Spleen (tissue), 7 donors: ENCODE measurements at regions not wholly inside any gene's neighbourhood (a gene's known extent, or its start where the extent isn't known, plus 50 kb on each side); places are given as distances from the start of the nearest gene placed in this dataset.

ENCODE experiments used
- CTCF ChIP-seq, 11 experiments: fragments of 200-600 bp in 7 of 11; fragments of 450-650 bp in 4 of 11; sonication (generic) in 4 of 11; IDR thresholded peaks in 8 of 11; conservative IDR thresholded peaks in 3 of 11; 1 replicate in 7 of 11; 2 replicates in 4 of 11; pipeline versions ENCODE4 v1.4.0 to v1.8.0; 2016 to 2021; ENCODE audit warnings: antibody characterized with exemption in 11 of 11, inconsistent platforms in 4 of 11, mild to moderate bottlenecking in 1 of 11
- POLR2A ChIP-seq, 3 donors: fragments of 450-650 bp; IDR thresholded peaks; one replicate each; pipeline ENCODE4 v1.5.1; 2017; ENCODE audit warnings: antibody characterized with exemption in 3 of 3, mild to moderate bottlenecking in 1 of 3
- POLR2AphosphoS5 ChIP-seq, 3 donors: sonication (generic); formaldehyde crosslinking; IDR thresholded peaks; one replicate each; pipeline ENCODE4 v1.5.1; 2017; ENCODE audit warnings: antibody characterized with exemption in 3 of 3
- donor health status: DM: no; HTN: no; CAD: no; lungs with moderate emphysema.
- donor health status: DM: no; HTN: no; CAD: no.
- donor health status: DM: no; HTN: no; CAD: no.

- TF ChIP-seq POLR2A (IDR thresholded peaks at IDR 0.05) (peak in 1 of 3 donors; percentile 24), CTCF (IDR thresholded peaks at IDR 0.05 in 8 of 11, conservative IDR thresholded peaks at IDR 0.05 in 3 of 11) (no peak), POLR2AphosphoS5 (IDR thresholded peaks at IDR 0.05) (peak; percentile 64 to 84 (median 68))
These were observed 265.3 kb downstream of the SEC14L1 start for GRCh38 chr17:77405867-77406732.
